Naive thymus-derived CD4-positive, alpha-beta T cell (primary cell): ENCODE measurements at regions not wholly inside any gene's neighbourhood (a gene's known extent, or its start where the extent isn't known, plus 50 kb on each side); places are given as distances from the start of the nearest gene placed in this dataset.

Source experiments
- ATAC-seq: fragments of 150-1000 bp; cut with Tn5 transposase; 2 replicates; pipeline ENCODE4 v1.10.0; 2021; ENCODE audit warnings: mild to moderate bottlenecking, moderate library complexity
- CTCF ChIA-PET: fragments of 350-600 bp; sonication (Branson Sonifier 250); formaldehyde crosslinking; loops from one replicate; lab custom pipeline; 2021; ENCODE audit warnings: antibody characterized with exemption; lab: Charles Lee
- POLR2A ChIA-PET: fragments of 350-600 bp; sonication (Branson Sonifier 250); formaldehyde crosslinking; loops from one replicate; lab custom pipeline; 2021; ENCODE audit warnings: antibody characterized with exemption, inconsistent platforms; lab: Charles Lee
- DNase-seq, 9 donors: peaks; one replicate each; pipeline versions ENCODE4 v3.0.0 to v3.0.0-alpha.2; 2020 to 2022; ENCODE audit warnings: mixed read lengths in 1 of 9
- H3K27ac ChIP-seq: one replicate; pipeline ENCODE4 v1.7.0; 2013; ENCODE audit warnings: mild to moderate bottlenecking, low read depth, low read length, moderate library complexity
- H3K27me3 ChIP-seq, 2 donors: one replicate each; pipeline ENCODE4 v1.7.0; 2013; ENCODE audit warnings: low read length in 2 of 2, mild to moderate bottlenecking in 2 of 2, moderate library complexity in 2 of 2; ENCODE audit not compliant: control insufficient read depth in 2 of 2, insufficient read depth in 2 of 2
- H3K36me3 ChIP-seq, 3 experiments: 1 replicate in 2 of 3; 2 replicates in 1 of 3; pipeline ENCODE4 v1.7.0; 2013; ENCODE audit warnings: low read length in 3 of 3, mild to moderate bottlenecking in 3 of 3, moderate library complexity in 1 of 3; ENCODE audit not compliant: insufficient read depth in 3 of 3, control insufficient read depth in 2 of 3
- H3K4me1 ChIP-seq, 2 donors: one replicate each; pipeline ENCODE4 v1.7.0; 2013; ENCODE audit warnings: low read length in 2 of 2, mild to moderate bottlenecking in 2 of 2, moderate library complexity in 1 of 2; ENCODE audit not compliant: control insufficient read depth in 2 of 2, insufficient read depth in 2 of 2
- H3K4me3 ChIP-seq: 2 replicates; pipeline ENCODE4 v1.7.0; 2013; ENCODE audit warnings: mild to moderate bottlenecking, low read length
- H3K9me3 ChIP-seq, 3 experiments: 1 replicate in 2 of 3; 2 replicates in 1 of 3; pipeline ENCODE4 v1.7.0; 2013; ENCODE audit warnings: low read length in 3 of 3; ENCODE audit not compliant: control insufficient read depth in 2 of 3
- H3K27ac Mint-ChIP-seq, 9 donors: one replicate each; pipeline ENCODE4 v1.8.0; 2020 to 2022; ENCODE audit warnings: mixed read lengths in 9 of 9, mild to moderate bottlenecking in 8 of 9, moderate library complexity in 5 of 9, inconsistent platforms in 2 of 9
- H3K27me3 Mint-ChIP-seq, 5 donors: one replicate each; pipeline ENCODE4 v1.8.0; 2021 to 2022; ENCODE audit warnings: mixed read lengths in 5 of 5, mild to moderate bottlenecking in 1 of 5
- H3K36me3 Mint-ChIP-seq, 5 donors: one replicate each; pipeline ENCODE4 v1.8.0; 2020 to 2022; ENCODE audit warnings: mixed read lengths in 5 of 5, mild to moderate bottlenecking in 3 of 5, inconsistent platforms in 1 of 5
- H3K4me1 Mint-ChIP-seq, 7 donors: one replicate each; pipeline ENCODE4 v1.8.0; 2020 to 2022; ENCODE audit warnings: mixed read lengths in 7 of 7, mild to moderate bottlenecking in 3 of 7, inconsistent platforms in 1 of 7
- H3K4me3 Mint-ChIP-seq, 10 donors: one replicate each; pipeline ENCODE4 v1.8.0; 2020 to 2022; ENCODE audit warnings: mild to moderate bottlenecking in 10 of 10, mixed read lengths in 10 of 10, moderate library complexity in 6 of 10, inconsistent platforms in 2 of 10
- H3K9me3 Mint-ChIP-seq, 11 donors: one replicate each; pipeline ENCODE4 v1.8.0; 2020 to 2022; ENCODE audit warnings: mixed read lengths in 11 of 11, mild to moderate bottlenecking in 4 of 11, inconsistent platforms in 1 of 11, moderate library complexity in 1 of 11
- intact Hi-C, 2 donors: fragments of 100-400 bp; cut with micrococcal nuclease; formaldehyde crosslinking; loops; one replicate each; pipeline ENCODE4 v1.15.1; 2023

- CTCF ChIA-PET: no interaction called here
- H3K9me3 Mint-ChIP-seq: peaks cover 0 to 3% (median 0%) of the 10 kb centered on the region in 11 donors
- no peak overlapping the region for H3K27ac ChIP-seq
- no peaks in the 10 kb centered on the region for H3K27me3 ChIP-seq
- no peak for ATAC-seq
- no peak for DNase-seq
- H3K4me1 ChIP-seq: no peaks in the 10 kb centered on the region
- H3K36me3 Mint-ChIP-seq: no peaks in the 10 kb centered on the region
- intact Hi-C loops: loop anchor here in 1 of 2 donors (10.0 kb wide), 1 partner anchor 1252 kb away; no protein-coding TSS in a partner anchor
- no peak overlapping the region for H3K4me3 ChIP-seq
- H3K27ac Mint-ChIP-seq: no peak overlapping the region
- no peaks in the 10 kb centered on the region for H3K4me1 Mint-ChIP-seq
- H3K27me3 Mint-ChIP-seq: peaks cover 15 to 38% (median 28%) of the 10 kb centered on the region in 5 donors
- H3K9me3 ChIP-seq: no peaks in the 10 kb centered on the region
- no peaks in the 10 kb centered on the region for H3K36me3 ChIP-seq
- no peak overlapping the region for H3K4me3 Mint-ChIP-seq
- POLR2A ChIA-PET: no interaction called here
These were observed 228.0 kb upstream of the SLC14A2 start for GRCh38 chr18:45387229-45387628.

- H3K27ac Mint-ChIP-seq: no peak overlapping the region
- no peaks in the 10 kb centered on the region for H3K27me3 ChIP-seq
- ChIA-PET CTCF (no interaction called here), POLR2A (no interaction called here)
- H3K9me3 ChIP-seq: no peaks in the 10 kb centered on the region
- no peak overlapping the region for H3K4me3 ChIP-seq
- no peak overlapping the region for H3K27ac ChIP-seq
- ATAC-seq (no peak), DNase-seq (no peak)
- H3K9me3 Mint-ChIP-seq: peaks cover 0 to 3% (median 0%) of the 10 kb centered on the region in 11 donors
- no peaks in the 10 kb centered on the region for H3K4me1 ChIP-seq
- no peaks in the 10 kb centered on the region for H3K4me1 Mint-ChIP-seq
- intact Hi-C loops: no loop called here
- no peaks in the 10 kb centered on the region for H3K36me3 ChIP-seq
- peaks cover 0 to 32% (median 19%) of the 10 kb centered on the region in 5 donors for H3K27me3 Mint-ChIP-seq
- H3K4me3 Mint-ChIP-seq: no peak overlapping the region
- no peaks in the 10 kb centered on the region for H3K36me3 Mint-ChIP-seq
These were observed 216.8 kb upstream of the SLC14A2 start for GRCh38 chr18:45398448-45398847.

GRCh38 chr18:45399146-45399545 lies 216.1 kb upstream of the SLC14A2 start:
- H3K4me3 ChIP-seq: no peak overlapping the region
- DNase-seq (no peak), ATAC-seq (no peak)
- no peaks in the 10 kb centered on the region for H3K9me3 ChIP-seq
- ChIA-PET CTCF (no interaction called here), POLR2A (no interaction called here)
- no peaks in the 10 kb centered on the region for H3K36me3 Mint-ChIP-seq
- peaks cover 0 to 39% (median 21%) of the 10 kb centered on the region in 5 donors for H3K27me3 Mint-ChIP-seq
- intact Hi-C loops: no loop called here
- no peak overlapping the region for H3K27ac ChIP-seq
- no peaks in the 10 kb centered on the region for H3K36me3 ChIP-seq
- H3K9me3 Mint-ChIP-seq: peaks cover 0 to 6% (median 0%) of the 10 kb centered on the region in 11 donors
- H3K27ac Mint-ChIP-seq: no peak overlapping the region
- no peaks in the 10 kb centered on the region for H3K27me3 ChIP-seq
- H3K4me3 Mint-ChIP-seq: no peak overlapping the region
- H3K4me1 ChIP-seq: no peaks in the 10 kb centered on the region
- no peaks in the 10 kb centered on the region for H3K4me1 Mint-ChIP-seq

- ChIA-PET CTCF (no interaction called here), POLR2A (no interaction called here)
- DNase-seq: no peak
- no peak overlapping the region for H3K27ac Mint-ChIP-seq
- Histone ChIP-seq H3K4me3 (no peak overlapping the region), H3K27ac (no peak overlapping the region), H3K27me3 (no peaks in the 10 kb centered on the region), H3K4me1 (no peaks in the 10 kb centered on the region), H3K9me3 (no peaks in the 10 kb centered on the region), H3K36me3 (no peaks in the 10 kb centered on the region)
- no peak for ATAC-seq
- H3K4me1 Mint-ChIP-seq: no peaks in the 10 kb centered on the region
- H3K36me3 Mint-ChIP-seq: no peaks in the 10 kb centered on the region
- peaks cover 0 to 39% (median 19%) of the 10 kb centered on the region in 5 donors for H3K27me3 Mint-ChIP-seq
- H3K9me3 Mint-ChIP-seq: peaks cover 0 to 6% (median 0%) of the 10 kb centered on the region in 11 donors
- intact Hi-C loops: no loop called here
- no peak overlapping the region for H3K4me3 Mint-ChIP-seq
These were observed 215.6 kb upstream of the SLC14A2 start for GRCh38 chr18:45399643-45400042.

- Mint-ChIP-seq H3K9me3 (peaks cover 0 to 6% (median 0%) of the 10 kb centered on the region in 11 donors), H3K27ac (no peak overlapping the region), H3K4me1 (no peaks in the 10 kb centered on the region), H3K36me3 (no peaks in the 10 kb centered on the region), H3K27me3 (peaks cover 0 to 39% (median 13%) of the 10 kb centered on the region in 5 donors), H3K4me3 (no peak overlapping the region)
- intact Hi-C loops: no loop called here
- H3K27me3 ChIP-seq: no peaks in the 10 kb centered on the region
- DNase-seq (no peak), ATAC-seq (no peak)
- no peak overlapping the region for H3K4me3 ChIP-seq
- CTCF ChIA-PET: no interaction called here
- H3K36me3 ChIP-seq: no peaks in the 10 kb centered on the region
- no peak overlapping the region for H3K27ac ChIP-seq
- no peaks in the 10 kb centered on the region for H3K4me1 ChIP-seq
- POLR2A ChIA-PET: no interaction called here
- no peaks in the 10 kb centered on the region for H3K9me3 ChIP-seq
These were observed 212.7 kb upstream of the SLC14A2 start for GRCh38 chr18:45402485-45403056.

- DNase-seq: no peak
- ChIA-PET CTCF (no interaction called here), POLR2A (no interaction called here)
These were observed 211.8 kb upstream of the SLC14A2 start for GRCh38 chr18:45403341-45404049.

DNA sequence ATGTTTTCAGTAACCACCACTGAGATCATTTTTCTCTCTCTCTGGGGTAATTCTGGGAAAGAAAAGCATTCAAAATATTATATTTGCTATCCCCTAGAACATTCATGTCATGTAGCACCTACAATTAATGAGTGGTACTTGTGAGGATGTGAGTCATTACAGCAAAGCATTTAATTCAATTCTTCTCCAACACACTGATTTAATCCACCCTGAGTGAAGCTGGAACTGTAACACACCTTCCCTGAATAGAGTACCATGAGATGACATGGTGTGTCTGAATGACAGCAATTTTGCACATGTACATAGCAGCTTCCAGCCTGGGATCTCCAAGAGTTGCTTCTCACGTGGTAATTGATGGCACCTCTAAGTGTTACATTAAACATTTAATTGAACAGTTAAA lies 207.1 kb upstream of the SLC14A2 start:
- Mint-ChIP-seq H3K36me3 (no peaks in the 10 kb centered on the region), H3K27ac (no peak overlapping the region), H3K4me3 (no peak overlapping the region), H3K27me3 (peaks cover 0 to 20% (median 5%) of the 10 kb centered on the region in 5 donors), H3K4me1 (no peaks in the 10 kb centered on the region), H3K9me3 (peaks cover 0 to 6% (median 0%) of the 10 kb centered on the region in 11 donors)
- Histone ChIP-seq H3K4me3 (no peak overlapping the region), H3K36me3 (no peaks in the 10 kb centered on the region), H3K4me1 (no peaks in the 10 kb centered on the region), H3K9me3 (no peaks in the 10 kb centered on the region), H3K27ac (no peak overlapping the region), H3K27me3 (no peaks in the 10 kb centered on the region)
- DNase-seq (no peak), ATAC-seq (no peak)
- ChIA-PET POLR2A (no interaction called here), CTCF (no interaction called here)
- intact Hi-C loops: no loop called here

More at GRCh38 chr18:45403341-45404049, 211.8 kb upstream of the SLC14A2 start:
- Histone ChIP-seq H3K4me1 (no peaks in the 10 kb centered on the region), H3K27ac (no peak overlapping the region), H3K27me3 (no peaks in the 10 kb centered on the region), H3K36me3 (no peaks in the 10 kb centered on the region), H3K4me3 (no peak overlapping the region), H3K9me3 (no peaks in the 10 kb centered on the region)
- ATAC-seq: no peak
- H3K4me1 Mint-ChIP-seq: no peaks in the 10 kb centered on the region
- intact Hi-C loops: no loop called here
- peaks cover 0 to 34% (median 11%) of the 10 kb centered on the region in 5 donors for H3K27me3 Mint-ChIP-seq
- H3K27ac Mint-ChIP-seq: no peak overlapping the region
- peaks cover 0 to 6% (median 0%) of the 10 kb centered on the region in 11 donors for H3K9me3 Mint-ChIP-seq
- H3K4me3 Mint-ChIP-seq: no peak overlapping the region
- no peaks in the 10 kb centered on the region for H3K36me3 Mint-ChIP-seq
